Breast epithelium (tissue), 3 donors: ENCODE measurements at regions not wholly inside any gene's neighbourhood (a gene's known extent, or its start where the extent isn't known, plus 50 kb on each side); places are given as distances from the start of the nearest gene placed in this dataset.

Source experiments
- CTCF ChIP-seq, 3 donors: fragments of 450-650 bp; IDR thresholded peaks; one replicate each; pipeline ENCODE4 v1.5.1; 2016 to 2017; ENCODE audit warnings: antibody characterized with exemption in 3 of 3, mild to moderate bottlenecking in 3 of 3, moderate library complexity in 3 of 3
- POLR2A ChIP-seq: fragments of 450-650 bp; IDR thresholded peaks from one replicate; pipeline ENCODE4 v1.6.1; 2016; ENCODE audit warnings: antibody characterized with exemption, mild to moderate bottlenecking, moderate library complexity
- POLR2AphosphoS5 ChIP-seq, 3 donors: sonication (generic); formaldehyde crosslinking; IDR thresholded peaks; one replicate each; pipeline ENCODE4 v1.6.1; 2017; ENCODE audit warnings: antibody characterized with exemption in 3 of 3

- no peak for TF ChIP-seq CTCF (IDR thresholded peaks at IDR 0.05)
- TF ChIP-seq POLR2A, result no peak
- no peak for TF ChIP-seq POLR2AphosphoS5 (IDR thresholded peaks at IDR 0.05)
These were observed 1249.1 kb downstream of the TYW1 start for GRCh38 chr7:68245688-68246087.
